IMR-90 (cell line): ENCODE measurements at regions not wholly inside any gene's neighbourhood (a gene's known extent, or its start where the extent isn't known, plus 50 kb on each side); places are given as distances from the start of the nearest gene placed in this dataset.
A peak's percentile ranks its signal among the peaks of the same experiment; 100 is the strongest.

Experiments used
- ATAC-seq: fragments of 200-7000 bp; cut with Tn5 transposase; 2 replicates; pipeline ENCODE4 v1.9.1; 2020; ENCODE audit warnings: low read depth, mild to moderate bottlenecking, moderate library complexity
- BruUV-seq: library from RNA; stranded (reverse); fragments of 400-500 nt; replicated peaks from 2 replicates; lab custom pipeline; 2021; lab: Mats Ljungman, UMichigan
- CTCF ChIA-PET: fragments of 300-600 bp; formaldehyde crosslinking; extraction: SDS; loops from one replicate; lab custom pipeline; 2021; ENCODE audit warnings: antibody characterized with exemption; lab: Yijun Ruan, JAX
- POLR2A ChIA-PET: fragments of 300-600 bp; sonication (Branson Sonifier 250); formaldehyde crosslinking; loops from one replicate; lab custom pipeline; 2022; ENCODE audit warnings: antibody characterized with exemption; ENCODE audit not compliant: unreplicated experiment; lab: Charles Lee
- DNase-seq: peaks from one replicate; pipeline ENCODE4 v3.0.0; 2013
- H2AFZ ChIP-seq: replicated peaks from 2 replicates; pipeline ENCODE3; 2013; ENCODE audit warnings: low read length, mild to moderate bottlenecking; ENCODE audit not compliant: poor library complexity
- H2AK5ac ChIP-seq: 2 replicates; pipeline ENCODE4 v1.6.1; 2013; ENCODE audit warnings: low read depth, low read length, inconsistent platforms
- H2AK9ac ChIP-seq: replicated peaks from 2 replicates; pipeline ENCODE3; 2013; ENCODE audit warnings: mild to moderate bottlenecking, low read depth, low read length, moderate library complexity; ENCODE audit not compliant: poor library complexity
- H2BK120ac ChIP-seq: 2 replicates; pipeline ENCODE4 v1.6.1; 2013; ENCODE audit warnings: low read depth, low read length, inconsistent platforms
- H2BK15ac ChIP-seq: 3 replicates; pipeline ENCODE4 v1.6.1; 2013; ENCODE audit warnings: low read depth, low read length, inconsistent platforms
- H2BK20ac ChIP-seq: 2 replicates; pipeline ENCODE4 v1.6.1; 2013; ENCODE audit warnings: low read depth, mild to moderate bottlenecking, inconsistent platforms, low read length, moderate library complexity
- H2BK5ac ChIP-seq: 2 replicates; pipeline ENCODE4 v1.6.1; 2013; ENCODE audit warnings: mild to moderate bottlenecking, low read depth, low read length, inconsistent platforms; ENCODE audit not compliant: poor library complexity, severe bottlenecking
- H3K14ac ChIP-seq: replicated peaks from 2 replicates; pipeline ENCODE4 v1.6.1; 2013; ENCODE audit warnings: low read depth, low read length, inconsistent platforms
- H3K18ac ChIP-seq: 2 replicates; pipeline ENCODE4 v1.6.1; 2013; ENCODE audit warnings: low read depth, low read length, control low read depth
- H3K23ac ChIP-seq: 2 replicates; pipeline ENCODE4 v1.6.1; 2013; ENCODE audit warnings: low read depth, low read length, inconsistent platforms
- H3K27ac ChIP-seq: 2 replicates; pipeline ENCODE4 v1.5.1; 2013; ENCODE audit warnings: mild to moderate bottlenecking, control low read depth, low read length; ENCODE audit not compliant: insufficient read depth
- H3K27me3 ChIP-seq: 2 replicates; pipeline ENCODE4 v1.6.1; 2013; ENCODE audit warnings: low read length; ENCODE audit not compliant: control insufficient read depth, insufficient read depth
- H3K36me3 ChIP-seq: 2 replicates; pipeline ENCODE4 v1.6.1; 2013; ENCODE audit warnings: low read length, mixed read lengths; ENCODE audit not compliant: control insufficient read depth, insufficient read depth
- H3K4ac ChIP-seq: 2 replicates; pipeline ENCODE4 v1.6.1; 2013; ENCODE audit warnings: low read depth, low read length, inconsistent platforms
- H3K4me1 ChIP-seq: 2 replicates; pipeline ENCODE4 v1.6.1; 2013; ENCODE audit warnings: low read length, mixed read lengths; ENCODE audit not compliant: control insufficient read depth, insufficient read depth
- H3K4me2 ChIP-seq: 2 replicates; pipeline ENCODE4 v1.6.1; 2013; ENCODE audit warnings: low read depth, mild to moderate bottlenecking, control low read depth, low read length, moderate library complexity
- H3K4me3 ChIP-seq: 2 replicates; pipeline ENCODE4 v1.5.1; 2013; ENCODE audit warnings: low read depth, mild to moderate bottlenecking, control low read depth, low read length, moderate library complexity; ENCODE audit not compliant: insufficient read depth
- H3K56ac ChIP-seq: 2 replicates; pipeline ENCODE4 v1.6.1; 2013; ENCODE audit warnings: low read length, inconsistent platforms; ENCODE audit not compliant: insufficient read depth; ENCODE audit errors: extremely low read depth
- H3K79me1 ChIP-seq, 2 experiments: 2 replicates each; pipeline ENCODE4 v1.6.1; 2013; ENCODE audit warnings: low read length in 2 of 2, inconsistent platforms in 1 of 2, low read depth in 1 of 2
- H3K9ac ChIP-seq: 2 replicates; pipeline ENCODE4 v1.6.1; 2013; ENCODE audit warnings: low read depth, low read length, control low read depth
- H3K9me1 ChIP-seq: 2 replicates; pipeline ENCODE4 v1.6.1; 2013; ENCODE audit warnings: low read length, inconsistent platforms; ENCODE audit not compliant: insufficient read depth
- H3K9me3 ChIP-seq: 2 replicates; pipeline ENCODE4 v1.6.1; 2013; ENCODE audit warnings: low read length; ENCODE audit not compliant: control insufficient read depth, insufficient read depth
- H4K20me1 ChIP-seq: 2 replicates; pipeline ENCODE4 v1.6.1; 2013; ENCODE audit warnings: low read length, inconsistent platforms; ENCODE audit not compliant: insufficient read depth
- H4K5ac ChIP-seq: 2 replicates; pipeline ENCODE4 v1.6.1; 2013; ENCODE audit warnings: mild to moderate bottlenecking, low read depth, low read length, control low read depth
- H4K8ac ChIP-seq, 2 experiments: 2 replicates each; pipeline ENCODE4 v1.6.1; 2013; ENCODE audit warnings: low read depth in 2 of 2, low read length in 2 of 2, control low read depth in 1 of 2, inconsistent platforms in 1 of 2
- H4K91ac ChIP-seq: 2 replicates; pipeline ENCODE4 v1.6.1; 2013; ENCODE audit warnings: low read depth, low read length, inconsistent platforms; ENCODE audit not compliant: insufficient read depth
- BHLHE40 ChIP-seq: fragments of 150-350 bp; IDR thresholded peaks from 2 replicates; pipeline ENCODE4 v1.6.1; 2016; ENCODE audit warnings: mild to moderate bottlenecking, low read depth, low read length
- CEBPB ChIP-seq: IDR thresholded peaks from 2 replicates; pipeline ENCODE4 v1.6.1; 2012; ENCODE audit warnings: low read depth, low read length, improper control_type of control experiment
- CHD1 ChIP-seq: IDR thresholded peaks from 2 replicates; pipeline ENCODE4 v1.6.1; 2012; ENCODE audit warnings: low read depth, low read length, improper control_type of control experiment
- CTCF ChIP-seq: conservative IDR thresholded peaks from 2 replicates; pipeline ENCODE4 v1.5.1; 2012; ENCODE audit warnings: mild to moderate bottlenecking, low read depth, low read length, improper control_type of control experiment
- ELK1 ChIP-seq: fragments of 150-350 bp; IDR thresholded peaks from 2 replicates; pipeline ENCODE4 v1.6.1; 2016; ENCODE audit warnings: low read depth, mild to moderate bottlenecking, low read length, moderate library complexity, borderline replicate concordance
- FOS ChIP-seq: fragments of 150-350 bp; IDR thresholded peaks from 2 replicates; pipeline ENCODE4 v1.6.1; 2016; ENCODE audit warnings: low read depth, low read length
- MAFK ChIP-seq: IDR thresholded peaks from 2 replicates; pipeline ENCODE4 v1.6.1; 2012; ENCODE audit warnings: low read depth, low read length, improper control_type of control experiment
- MXI1 ChIP-seq: IDR thresholded peaks from 2 replicates; pipeline ENCODE4 v1.6.1; 2012; ENCODE audit warnings: low read depth, mild to moderate bottlenecking, low read length, moderate library complexity, borderline replicate concordance
- NFE2L2 ChIP-seq: fragments of 150-350 bp; IDR thresholded peaks from 2 replicates; pipeline ENCODE4 v1.6.1; 2016; ENCODE audit warnings: low read depth, mild to moderate bottlenecking, low read length
- POLR2A ChIP-seq: IDR thresholded peaks from 2 replicates; pipeline ENCODE4 v1.6.1; 2012; ENCODE audit warnings: mild to moderate bottlenecking, low read depth, low read length
- RAD21 ChIP-seq: IDR thresholded peaks from 2 replicates; pipeline ENCODE4 v1.6.1; 2012; ENCODE audit warnings: low read length, improper control_type of control experiment
- RCOR1 ChIP-seq: IDR thresholded peaks from 2 replicates; pipeline ENCODE4 v1.6.1; 2012; ENCODE audit warnings: mild to moderate bottlenecking, low read length, improper control_type of control experiment; ENCODE audit not compliant: insufficient replicate concordance
- RFX5 ChIP-seq: IDR thresholded peaks from 2 replicates; pipeline ENCODE4 v1.8.0; 2012; ENCODE audit warnings: low read depth, mild to moderate bottlenecking, low read length, moderate library complexity
- SMC3 ChIP-seq: fragments of 150-350 bp; IDR thresholded peaks from 2 replicates; pipeline ENCODE4 v1.6.1; 2016; ENCODE audit warnings: low read depth, mild to moderate bottlenecking, antibody characterized with exemption, low read length, moderate library complexity
- USF2 ChIP-seq: fragments of 150-350 bp; IDR thresholded peaks from 2 replicates; pipeline ENCODE4 v1.6.1; 2017; ENCODE audit warnings: mild to moderate bottlenecking, antibody characterized with exemption, low read length, low read depth
- WGBS, 2 experiments: methylation state at CpG; one replicate each; pipeline versions ENCODE4 v1.1.5 to v1.1.7; 2013; ENCODE audit warnings: missing lambda C conversion rate in 2 of 2; ENCODE audit not compliant: insufficient read length in 1 of 2; ENCODE audit errors: extremely low coverage in 2 of 2; 5-methylcytosine and 5-hydroxymethylcytosine counted together
- dilution Hi-C: fragments of 300-500 bp; cut with HindIII; formaldehyde crosslinking; loops from one replicate; pipeline ENCODE4 v1.14.3; 2018; ENCODE audit warnings: low sequenced_read_pairs; ENCODE audit not compliant: unreplicated experiment
- in situ Hi-C: fragments of 300-500 bp; cut with MboI; formaldehyde crosslinking; loops from 3 replicates; pipeline ENCODE4 v1.14.3; 2019; ENCODE audit warnings: low sequenced_read_pairs, inconsistent platforms, mixed read lengths
- intact Hi-C: fragments of 100-400 bp; cut with micrococcal nuclease; formaldehyde crosslinking; loops from 2 replicates; pipeline ENCODE4 v1.10.0; 2022

GRCh38 chr2:52976143-52976949 is 791.3 kb upstream of the CHAC2 start:
- H3K27ac ChIP-seq = no peak overlapping the region
- peak; percentile 37 for DNase-seq
- H3K9me3 ChIP-seq = no peaks in the 10 kb centered on the region
- BruUV-seq = no TSS peak
- no peaks in the 10 kb centered on the region for H4K20me1 ChIP-seq
- no peak overlapping the region for H3K18ac ChIP-seq
- H2BK5ac ChIP-seq = no peak overlapping the region
- no peak overlapping the region for H2BK120ac ChIP-seq
- H2BK15ac ChIP-seq = no peak overlapping the region
- ATAC-seq = peak; percentile 72
- H3K4me2 ChIP-seq = no peak overlapping the region
- ChIA-PET POLR2A (no interaction called here), CTCF (interaction anchor here (0.7 to 1.2 kb wide), 3 partner anchors 23 to 445 kb away, joined by 3 read pairs; no protein-coding TSS in a partner anchor)
- H3K9me1 ChIP-seq = no peaks in the 10 kb centered on the region
- no peak overlapping the region for H3K23ac ChIP-seq
- no peak overlapping the region for H3K56ac ChIP-seq
- no peaks in the 10 kb centered on the region for H3K27me3 ChIP-seq
- in situ Hi-C loops = no loop called here
- no peak overlapping the region for H2AFZ ChIP-seq
- no peak overlapping the region for H2BK20ac ChIP-seq
- no peak overlapping the region for H2AK5ac ChIP-seq
- no peak overlapping the region for H2AK9ac ChIP-seq
- H4K5ac ChIP-seq = no peak overlapping the region
- H3K14ac ChIP-seq = no peak overlapping the region
- no peaks in the 10 kb centered on the region for H3K4me1 ChIP-seq
- intact Hi-C loops = loop anchor here (5.0 kb wide), 1 partner anchor 164 kb away; no protein-coding TSS in a partner anchor
- no peak overlapping the region for H4K8ac ChIP-seq
- H3K4me3 ChIP-seq = no peak overlapping the region
- H3K9ac ChIP-seq = no peak overlapping the region
- no peak overlapping the region for H3K4ac ChIP-seq
- H3K36me3 ChIP-seq = no peaks in the 10 kb centered on the region
- no CpG with 5 or more reads among the region's 2 CpGs for WGBS, 2 experiments
- no peak overlapping the region for H4K91ac ChIP-seq
- dilution Hi-C loops = no loop called here
- H3K79me1 ChIP-seq = no peaks in the 10 kb centered on the region
- no peak for TF ChIP-seq RCOR1
- no peak for TF ChIP-seq MAFK
- TF ChIP-seq ELK1 = no peak
- no peak for TF ChIP-seq MXI1
- peak; percentile 71 for TF ChIP-seq SMC3
- TF ChIP-seq BHLHE40 = no peak
- no peak for TF ChIP-seq NFE2L2
- TF ChIP-seq CEBPB = no peak
- TF ChIP-seq POLR2A = no peak
- no peak for TF ChIP-seq USF2
- no peak for TF ChIP-seq FOS
- TF ChIP-seq RAD21 = peak; percentile 82
- peak; percentile 73 for TF ChIP-seq CTCF
- TF ChIP-seq RFX5 = no peak
- no peak for TF ChIP-seq CHD1
